ENCODE measurements at regions not wholly inside any gene's neighbourhood (a gene's known extent, or its start where the extent isn't known, plus 50 kb on each side); places are given as distances from the start of the nearest gene placed in this dataset.

DNA sequence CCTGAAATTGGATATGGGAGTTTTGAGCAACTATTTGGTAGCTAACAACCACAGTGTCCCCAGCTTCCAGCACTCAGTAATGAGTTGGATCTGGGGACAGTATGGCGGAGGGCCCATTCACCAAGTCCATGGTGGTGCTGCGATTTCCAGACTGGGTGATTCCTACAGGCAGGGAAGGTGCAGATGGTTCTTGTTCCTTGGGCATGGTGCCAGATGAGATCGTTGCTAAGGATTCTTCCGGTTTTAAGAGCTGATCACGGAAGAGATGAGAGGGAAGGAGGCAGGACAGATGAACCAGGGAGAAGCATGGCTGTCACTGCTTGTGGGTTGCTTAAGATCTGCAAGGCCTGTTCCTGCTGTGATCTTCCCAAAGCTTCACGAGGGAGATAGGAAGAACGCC is 380.3 kb downstream of the TCERG1L start:
- TF ChIP-seq, protein P1, sequence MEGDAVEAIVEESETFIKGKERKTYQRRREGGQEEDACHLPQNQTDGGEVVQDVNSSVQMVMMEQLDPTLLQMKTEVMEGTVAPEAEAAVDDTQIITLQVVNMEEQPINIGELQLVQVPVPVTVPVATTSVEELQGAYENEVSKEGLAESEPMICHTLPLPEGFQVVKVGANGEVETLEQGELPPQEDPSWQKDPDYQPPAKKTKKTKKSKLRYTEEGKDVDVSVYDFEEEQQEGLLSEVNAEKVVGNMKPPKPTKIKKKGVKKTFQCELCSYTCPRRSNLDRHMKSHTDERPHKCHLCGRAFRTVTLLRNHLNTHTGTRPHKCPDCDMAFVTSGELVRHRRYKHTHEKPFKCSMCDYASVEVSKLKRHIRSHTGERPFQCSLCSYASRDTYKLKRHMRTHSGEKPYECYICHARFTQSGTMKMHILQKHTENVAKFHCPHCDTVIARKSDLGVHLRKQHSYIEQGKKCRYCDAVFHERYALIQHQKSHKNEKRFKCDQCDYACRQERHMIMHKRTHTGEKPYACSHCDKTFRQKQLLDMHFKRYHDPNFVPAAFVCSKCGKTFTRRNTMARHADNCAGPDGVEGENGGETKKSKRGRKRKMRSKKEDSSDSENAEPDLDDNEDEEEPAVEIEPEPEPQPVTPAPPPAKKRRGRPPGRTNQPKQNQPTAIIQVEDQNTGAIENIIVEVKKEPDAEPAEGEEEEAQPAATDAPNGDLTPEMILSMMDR (IDR thresholded peaks at IDR 0.05): no peak
- TF ChIP-seq POLR2A (IDR thresholded peaks at IDR 0.05): no peak
